NCI-H748 treated with DMSO at 0.1 percent for 48 hours (cell line): ENCODE measurements at regions not wholly inside any gene's neighbourhood (a gene's known extent, or its start where the extent isn't known, plus 50 kb on each side); places are given as distances from the start of the nearest gene placed in this dataset.

Experiments
- DNase-seq: peaks from one replicate; lab custom pipeline; 2025; lab: John Stamatoyannopoulos, UW

DNA sequence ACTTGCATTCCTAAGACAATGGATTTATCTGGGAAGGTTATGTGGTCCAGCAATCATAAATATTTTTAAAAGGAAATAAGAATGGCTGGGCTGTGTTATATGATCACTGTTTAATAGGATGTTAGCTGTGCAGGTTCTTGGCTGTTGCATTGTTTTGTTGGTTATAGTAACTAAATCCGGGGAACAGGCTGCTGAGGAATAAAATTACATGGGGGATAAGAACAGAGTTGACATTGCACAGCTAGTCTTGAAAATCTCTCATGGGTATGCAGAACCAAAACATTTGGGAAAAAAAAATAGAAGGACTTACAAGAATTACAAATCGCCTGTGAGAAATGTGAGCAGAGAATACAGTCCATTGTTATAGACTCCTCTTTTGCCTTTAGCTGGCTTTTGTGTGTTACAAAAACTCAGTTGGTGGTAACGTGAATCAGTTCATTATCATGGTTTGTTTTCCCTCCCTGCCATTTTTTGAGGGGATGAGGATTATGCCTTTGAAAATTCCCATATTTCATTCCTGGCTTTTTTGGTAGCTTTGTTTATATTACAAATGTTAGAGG, 375.3 kb upstream of the DAB2 start:
- DNase-seq: peak; percentile 74

DNA sequence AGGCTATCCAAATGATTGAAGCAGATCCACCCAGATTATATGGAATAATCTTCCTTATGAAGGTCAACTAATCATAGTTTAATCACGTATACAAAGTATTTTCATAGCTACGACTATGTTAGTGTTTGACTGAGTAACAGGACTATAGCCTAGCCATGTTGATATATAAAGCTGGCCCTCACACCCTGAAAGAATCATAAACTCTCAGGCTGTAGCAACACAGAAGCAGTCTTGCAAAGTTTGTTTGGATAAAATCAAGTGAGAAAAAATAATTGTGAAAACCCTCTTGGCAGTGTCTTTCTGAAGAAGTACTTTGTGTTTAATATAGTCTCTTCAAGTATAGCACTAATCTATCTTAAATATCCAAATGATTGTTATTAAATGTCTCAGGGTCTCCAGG, 374.5 kb upstream of the DAB2 start:
- no peak for DNase-seq

DNA sequence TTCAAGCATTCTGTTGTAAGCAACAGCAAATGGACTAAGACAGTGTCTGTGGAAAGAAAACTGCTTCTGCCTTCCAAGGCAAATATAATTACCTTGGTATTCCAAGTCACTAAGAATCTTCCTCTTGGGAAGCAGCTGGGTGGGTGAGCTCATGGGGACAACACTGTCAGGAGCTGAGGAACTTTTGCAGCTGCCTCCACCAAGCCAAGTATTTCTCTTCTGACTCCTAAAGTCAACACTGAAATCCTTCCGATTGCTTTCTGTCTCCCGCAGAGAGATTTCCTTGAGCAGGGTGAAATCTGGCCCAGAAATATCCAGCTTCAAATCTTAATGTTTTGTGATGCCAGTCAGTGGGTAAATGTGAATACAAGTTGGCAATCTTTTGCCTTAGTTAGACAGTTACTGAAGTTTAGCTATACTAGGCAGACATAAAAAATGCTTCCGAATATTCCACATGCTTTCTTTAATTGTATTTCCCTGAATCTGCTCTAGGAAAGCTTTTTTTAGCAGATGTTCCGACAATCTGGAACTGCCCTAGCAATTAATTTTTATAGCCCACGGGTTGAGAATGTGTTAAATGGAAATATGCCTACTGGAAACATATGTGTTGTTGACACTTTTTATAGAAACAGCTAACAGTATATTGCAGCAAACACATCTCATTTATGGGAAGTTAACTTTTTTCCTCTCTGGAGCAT, 369.9 kb upstream of the DAB2 start:
- no peak for DNase-seq

DNA sequence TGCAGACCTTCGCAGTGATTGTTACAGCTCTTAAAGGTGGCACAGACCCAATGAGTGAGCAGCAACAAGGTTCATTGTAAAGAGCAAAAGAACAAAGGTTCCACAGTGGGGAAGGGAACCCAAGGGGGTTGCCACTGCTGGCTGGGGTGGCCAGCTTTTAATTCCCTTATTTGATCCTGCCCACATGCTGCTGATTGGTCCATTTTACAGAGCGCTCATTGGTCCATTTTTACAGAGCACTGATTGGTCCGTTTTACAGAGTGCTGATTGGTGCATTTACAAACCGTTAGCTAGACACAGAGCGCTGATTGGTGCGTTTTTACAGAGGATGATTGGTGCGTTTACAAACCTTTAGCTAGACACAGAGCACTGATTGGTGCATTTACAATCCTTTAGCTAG, 360.6 kb upstream of the DAB2 start:
- no peak for DNase-seq

DNA sequence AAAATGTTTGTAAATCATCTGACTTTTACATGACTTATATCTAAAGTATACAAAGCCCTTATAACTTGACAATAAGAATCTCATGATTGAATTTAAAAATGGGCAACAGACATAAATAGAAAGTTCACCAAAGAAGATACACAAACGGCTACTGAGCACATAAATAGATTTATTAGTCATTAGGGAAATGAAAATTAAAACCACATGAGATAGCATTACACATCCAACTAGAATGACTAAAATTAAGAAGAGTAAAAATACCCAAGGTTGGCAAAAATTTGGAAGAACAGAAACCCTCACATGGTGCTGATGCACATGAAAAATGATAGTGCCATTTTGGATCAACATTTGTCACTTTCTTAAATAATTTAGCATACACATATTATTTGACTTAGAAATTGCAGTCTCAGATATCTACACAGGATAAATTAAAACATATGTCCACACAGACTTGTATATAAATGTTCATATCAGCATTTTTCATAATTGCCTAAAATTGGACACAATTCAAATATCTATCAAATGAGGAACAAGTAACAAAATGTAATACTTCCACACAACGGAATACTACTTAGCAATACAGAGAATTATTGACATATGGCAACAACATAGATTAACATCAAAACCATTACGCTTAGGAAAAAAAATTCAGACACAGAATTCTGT, 359.1 kb upstream of the DAB2 start:
- no peak for DNase-seq

DNA sequence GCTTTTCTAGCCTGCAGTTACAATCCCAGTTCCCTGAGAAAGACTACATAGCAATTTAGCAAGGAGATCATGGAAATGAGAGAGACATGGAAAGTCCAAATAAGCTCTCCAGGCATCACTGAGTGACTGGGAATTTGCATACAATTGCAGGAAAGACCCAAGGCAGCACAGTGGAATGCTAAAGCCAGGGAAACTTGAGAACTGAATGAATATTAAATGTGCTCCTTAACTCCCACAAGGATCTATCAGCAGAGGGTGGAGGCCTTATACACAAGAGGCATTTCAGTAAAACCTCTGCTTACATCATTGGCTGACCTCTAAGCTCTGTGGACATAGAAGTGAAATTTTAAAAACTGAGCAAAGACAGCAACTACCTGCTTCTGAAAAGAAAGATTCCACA, 355.6 kb upstream of the DAB2 start:
- no peak for DNase-seq

DNA sequence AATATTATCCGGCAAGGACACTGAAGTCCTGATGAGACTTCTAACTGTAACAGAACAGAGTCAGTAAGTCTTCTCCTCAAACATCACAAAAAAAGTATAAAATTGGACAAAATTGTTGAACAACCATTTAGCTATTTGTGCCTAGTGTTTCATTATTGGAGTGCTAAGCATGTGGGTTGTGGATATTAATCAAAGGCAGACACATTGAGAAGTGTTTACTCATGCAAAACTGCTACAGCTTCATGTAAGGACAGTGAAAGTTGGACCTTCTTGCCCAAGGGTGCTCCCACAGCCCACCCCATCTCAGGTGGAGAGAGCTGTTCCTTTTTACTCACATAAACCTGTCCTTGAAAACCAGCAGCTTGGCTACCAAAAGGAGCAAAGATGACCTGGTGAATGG, 355.1 kb upstream of the DAB2 start:
- DNase-seq: no peak

DNA sequence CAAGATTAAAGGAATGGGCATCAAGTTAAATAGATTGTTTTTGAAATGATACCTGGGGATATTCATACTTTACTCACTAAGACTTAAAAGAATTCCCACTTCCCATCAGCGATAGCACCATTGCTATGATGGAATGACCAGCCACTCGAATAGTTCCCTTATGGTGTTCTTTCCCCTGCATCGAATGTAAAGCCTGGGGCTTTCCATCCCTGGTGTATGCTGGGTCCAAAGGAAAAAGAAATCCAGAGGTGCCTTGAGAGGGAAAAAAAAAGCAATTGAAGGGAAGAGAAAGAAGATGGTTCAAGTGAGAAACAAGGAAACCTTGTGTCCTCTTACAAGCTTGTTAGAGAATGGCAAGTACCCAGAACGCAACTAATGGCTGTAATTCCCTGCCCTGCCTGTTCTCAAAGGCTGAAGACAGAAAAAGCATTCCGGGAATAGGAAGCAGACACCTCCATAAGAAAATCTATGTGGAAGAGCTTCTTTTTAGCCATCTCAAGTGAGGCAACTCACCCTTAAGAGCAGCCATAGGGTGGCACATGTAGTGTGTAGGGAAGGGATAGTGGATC, 351.1 kb upstream of the DAB2 start:
- DNase-seq: no peak

DNA sequence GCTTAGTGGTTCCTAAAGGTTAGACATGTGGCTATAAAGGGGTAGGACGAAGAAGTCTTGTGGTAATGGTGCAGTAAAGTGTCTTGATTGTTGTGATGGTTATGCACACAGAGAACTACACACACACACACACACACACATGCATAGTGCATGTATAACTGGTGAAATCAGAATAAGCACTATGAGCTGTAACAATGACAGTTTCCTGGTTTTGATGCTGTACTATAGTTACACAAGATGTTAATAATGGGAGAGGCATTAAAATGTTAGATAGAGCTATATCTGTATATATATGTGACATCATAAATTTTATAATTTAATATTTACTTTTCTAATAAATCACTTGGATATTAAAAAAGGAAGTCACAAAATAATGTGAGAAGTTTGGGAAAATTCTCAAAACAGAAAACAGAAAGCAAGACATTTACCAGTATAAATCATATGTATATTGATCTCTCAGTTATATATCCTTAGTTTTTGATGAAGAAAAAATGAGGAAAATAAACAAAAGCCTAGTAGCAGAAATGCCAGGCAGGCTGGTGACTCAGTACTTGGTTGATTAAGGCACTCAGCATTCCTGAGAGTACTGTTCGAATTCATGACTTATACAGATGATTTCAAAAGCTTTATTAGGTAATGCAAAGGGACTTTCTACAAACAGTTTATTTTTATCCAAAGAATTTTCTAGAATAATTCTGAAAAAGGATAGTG, 350.5 kb upstream of the DAB2 start:
- no peak for DNase-seq

DNA sequence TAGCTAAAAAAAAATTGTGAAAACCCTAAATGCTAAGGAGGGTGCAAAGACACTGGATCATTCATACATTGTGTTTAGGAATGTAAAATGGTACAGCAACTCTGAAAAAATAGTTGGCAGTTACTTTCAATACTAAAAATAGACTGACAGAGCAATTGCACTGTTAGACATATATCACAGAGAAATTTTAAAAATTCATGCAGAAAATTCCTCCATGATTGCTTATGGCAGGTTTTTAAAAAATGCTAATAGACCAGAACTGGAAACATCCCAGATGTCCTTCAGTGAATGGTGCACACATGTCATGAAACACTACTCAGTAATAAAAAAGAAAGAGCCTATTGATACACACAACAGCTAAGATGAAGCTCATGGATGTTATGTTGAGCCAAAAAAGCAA, 349.8 kb upstream of the DAB2 start:
- DNase-seq: no peak

DNA sequence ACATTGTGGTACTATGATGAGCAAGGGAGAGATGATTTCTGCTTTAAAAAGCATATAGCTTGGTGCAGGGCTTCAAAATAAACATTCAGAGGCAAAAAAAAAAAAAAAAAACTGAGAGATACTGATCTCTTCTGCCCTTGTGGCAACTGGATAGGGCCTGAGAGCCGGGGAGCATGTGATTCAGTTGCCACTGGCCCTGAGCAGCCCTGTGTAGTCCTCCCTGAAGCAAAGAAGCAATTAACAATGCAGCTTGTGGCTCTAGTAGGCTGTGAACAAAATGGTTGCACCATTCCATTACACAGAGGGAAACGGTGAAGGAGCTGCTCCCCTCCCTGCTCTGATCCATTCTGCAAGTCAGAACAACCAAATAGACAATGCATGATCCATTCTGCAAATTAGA, 347.5 kb upstream of the DAB2 start:
- DNase-seq: no peak

DNA sequence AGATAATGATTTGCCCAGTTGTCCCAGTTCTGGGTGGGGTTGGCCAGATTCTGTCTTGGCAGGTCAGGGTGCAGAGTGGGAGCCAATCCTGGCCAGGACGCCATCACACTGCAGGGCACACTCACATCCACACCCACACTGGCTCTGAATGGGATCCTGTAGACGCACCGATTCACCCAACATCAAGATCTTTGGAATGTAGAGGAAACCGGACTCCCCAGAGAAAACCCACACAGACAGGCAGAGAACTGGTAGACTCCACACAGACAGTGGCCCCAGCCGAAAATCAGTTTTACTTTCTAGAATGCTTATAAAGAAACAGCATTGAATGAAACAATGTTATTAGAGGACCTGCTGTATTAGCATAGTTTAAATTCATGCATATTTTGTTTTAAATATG, 343.1 kb upstream of the DAB2 start:
- DNase-seq: no peak

DNA sequence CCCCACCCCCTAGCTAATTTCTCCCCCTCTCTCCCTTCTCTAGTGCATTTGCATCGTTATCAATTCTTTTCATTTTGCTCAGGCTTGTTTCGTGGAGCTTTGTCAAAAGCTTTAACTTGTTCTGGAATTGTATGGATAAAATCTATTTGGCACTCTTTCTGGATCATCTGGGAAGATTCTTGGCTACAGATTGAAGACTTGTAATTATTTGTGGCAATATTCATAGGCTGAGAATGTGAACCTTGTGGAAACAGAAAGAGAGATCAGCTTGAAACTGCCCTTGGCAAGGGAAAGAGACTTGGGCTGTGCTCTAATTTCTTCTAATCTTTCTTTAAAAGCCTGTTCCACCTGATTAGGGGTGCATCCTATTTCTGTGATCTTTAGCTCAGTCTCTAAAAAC, 340.6 kb upstream of the DAB2 start:
- no peak for DNase-seq

DNA sequence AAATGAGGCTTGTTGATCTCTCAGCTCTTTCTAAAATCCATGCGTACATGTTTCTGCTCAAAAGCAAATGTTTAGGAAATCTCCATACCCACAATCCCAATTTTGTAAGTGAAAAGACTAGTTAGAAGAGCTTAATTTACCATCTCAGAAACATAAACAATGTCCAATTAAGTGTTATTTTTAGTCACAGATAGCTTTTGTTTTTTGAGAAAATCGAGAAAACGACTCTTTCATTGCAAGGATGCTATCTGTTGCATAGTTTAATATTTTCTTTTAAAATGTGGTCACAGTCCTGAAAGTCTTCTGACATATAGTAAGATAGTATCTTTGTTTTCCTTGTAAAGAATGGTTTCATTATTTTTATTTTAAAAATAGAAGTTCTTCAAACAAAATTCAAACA, 338.0 kb upstream of the DAB2 start:
- no peak for DNase-seq

DNA sequence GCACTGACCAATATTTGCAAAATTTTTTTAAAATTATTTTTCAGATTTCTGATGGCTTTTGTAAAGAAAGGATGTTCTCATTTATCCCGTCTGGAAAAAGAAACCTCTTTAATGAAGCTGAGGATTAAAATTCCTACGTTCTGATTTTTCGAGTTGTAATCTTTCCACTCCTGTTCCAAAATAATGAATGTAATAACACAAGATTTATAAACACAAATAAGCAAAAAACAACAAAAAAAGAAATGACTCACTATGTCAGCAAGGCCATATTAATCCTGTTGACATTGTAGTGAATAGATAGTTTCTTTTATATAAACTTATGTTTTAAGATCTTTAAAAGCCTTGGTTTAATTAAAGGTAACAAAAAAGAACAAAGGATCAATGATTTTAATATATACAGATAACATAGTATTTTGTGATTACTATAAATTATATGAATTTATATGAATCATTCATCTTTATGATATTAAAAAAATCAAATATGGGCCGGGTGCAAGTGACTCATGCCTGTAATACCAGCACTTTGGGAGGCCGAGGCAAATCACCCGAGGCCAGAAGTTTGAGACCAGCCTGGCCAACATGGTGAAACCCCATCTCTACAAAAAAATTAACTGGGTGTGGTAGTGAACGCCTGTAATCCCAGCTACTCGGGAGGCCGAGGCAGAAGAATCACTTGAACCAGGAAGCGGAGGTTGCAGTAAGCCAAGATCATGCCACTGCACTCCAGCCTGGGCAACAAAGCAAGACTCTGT, 336.6 kb upstream of the DAB2 start:
- no peak for DNase-seq

DNA sequence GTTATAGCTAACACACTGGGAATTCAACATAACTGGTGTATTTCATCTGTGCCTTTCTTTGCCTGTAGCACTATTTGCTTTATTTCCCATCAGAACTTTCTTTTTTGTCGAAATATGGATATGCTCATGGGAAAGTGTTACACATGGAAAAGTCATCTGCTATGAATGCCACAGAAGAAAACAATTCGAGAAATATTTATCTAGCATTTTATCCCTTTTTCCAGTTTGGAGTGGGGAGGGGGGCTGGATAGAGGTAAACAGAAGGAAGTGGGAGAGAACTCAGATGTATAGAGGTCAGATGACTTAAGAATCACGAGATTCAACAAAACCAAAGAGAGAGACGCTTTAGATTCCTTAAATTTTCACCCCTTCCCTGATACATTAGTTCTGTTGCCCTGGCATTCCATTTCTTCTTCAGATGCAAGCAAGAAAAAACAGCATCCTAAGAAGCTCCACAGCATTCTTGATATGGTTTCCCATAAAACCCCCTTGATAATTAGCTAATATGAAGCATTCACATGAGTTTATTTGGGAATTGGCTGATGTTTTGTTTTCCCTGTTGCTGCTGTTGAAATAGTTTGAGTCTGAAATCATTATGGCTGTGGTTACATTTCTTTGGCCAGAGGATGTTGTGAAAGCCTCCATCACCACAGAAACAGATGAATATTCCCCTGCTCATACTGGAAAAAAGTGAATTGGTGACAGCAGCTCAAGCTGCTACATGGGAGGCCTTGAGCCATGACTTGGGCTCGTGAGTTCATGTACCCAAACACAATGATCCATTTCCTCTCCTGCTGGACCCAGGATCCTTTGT, 335.8 kb upstream of the DAB2 start:
- DNase-seq: no peak

DNA sequence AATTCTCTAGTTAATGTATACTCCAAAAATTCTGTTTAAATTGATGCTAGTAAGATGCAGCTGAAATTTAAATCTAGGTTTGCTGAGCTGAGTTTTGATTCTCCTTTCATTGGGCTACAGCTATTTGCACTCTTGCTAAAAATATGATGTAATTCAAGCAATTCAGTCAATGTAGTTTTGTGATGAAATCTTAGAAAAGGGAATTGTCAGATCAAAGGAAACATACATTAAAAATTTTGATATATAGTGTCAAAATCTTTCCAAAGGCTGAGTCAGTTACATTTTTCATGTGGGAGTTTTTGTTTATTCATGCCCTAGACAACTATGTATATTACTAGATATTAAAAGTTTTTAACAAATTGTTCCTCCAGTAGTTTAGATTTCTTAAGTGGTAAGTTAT, 334.9 kb upstream of the DAB2 start:
- DNase-seq: no peak

DNA sequence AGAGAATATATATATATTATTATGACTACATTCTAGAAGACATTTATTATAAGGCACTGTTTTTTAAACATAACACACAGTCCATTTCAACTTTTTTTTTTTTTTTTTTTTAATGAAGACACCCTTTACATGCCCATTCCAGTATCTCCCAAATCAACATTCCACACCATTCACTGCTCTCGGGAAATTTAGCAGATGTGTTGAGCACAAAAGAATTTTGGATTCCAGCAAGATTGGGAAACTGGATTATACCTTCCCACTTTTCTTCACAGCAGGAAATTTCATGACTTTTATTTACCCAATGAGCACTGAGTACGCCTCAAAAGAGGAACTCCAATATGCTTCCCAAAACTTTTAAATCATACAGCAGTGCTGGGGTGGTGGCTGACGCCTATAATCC, 333.6 kb upstream of the DAB2 start:
- no peak for DNase-seq

DNA sequence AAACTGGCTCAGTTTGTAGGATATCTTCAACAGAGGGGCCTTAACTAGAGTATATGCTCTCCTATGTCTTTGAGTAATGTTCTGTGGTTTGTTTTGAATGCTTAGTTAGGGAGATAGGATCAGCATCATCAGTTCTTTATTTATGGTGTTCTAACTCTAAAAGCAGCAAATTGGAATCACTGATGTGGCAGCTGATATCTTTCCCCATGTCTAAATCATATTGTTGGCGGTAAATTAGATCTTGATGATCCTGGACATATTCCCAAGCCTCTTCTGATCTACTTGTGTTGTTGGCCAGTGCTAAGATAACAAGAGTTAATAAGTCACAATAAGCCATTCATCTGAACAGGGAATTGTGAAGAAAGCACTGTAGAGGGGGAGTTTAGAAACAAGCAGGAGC, 332.4 kb upstream of the DAB2 start:
- DNase-seq: no peak

DNA sequence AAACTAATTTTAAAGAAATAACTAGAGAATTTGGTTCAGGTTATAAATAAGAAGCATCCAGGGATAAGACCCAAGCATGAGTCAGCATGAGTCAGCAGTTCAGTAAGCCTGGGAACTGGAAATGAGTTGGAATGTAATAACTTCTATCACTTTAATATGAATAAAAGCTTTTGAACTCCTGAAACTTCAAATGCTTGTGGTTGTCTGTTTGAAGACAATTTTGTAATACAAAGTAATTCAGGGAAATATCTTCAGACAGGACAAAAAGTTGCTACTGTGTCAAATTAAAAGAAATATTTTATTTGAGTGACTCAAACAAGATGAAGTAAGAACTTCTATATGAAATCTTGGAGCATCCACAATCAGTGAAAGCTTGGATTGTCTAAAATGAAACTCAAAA, 331.2 kb upstream of the DAB2 start:
- no peak for DNase-seq

DNA sequence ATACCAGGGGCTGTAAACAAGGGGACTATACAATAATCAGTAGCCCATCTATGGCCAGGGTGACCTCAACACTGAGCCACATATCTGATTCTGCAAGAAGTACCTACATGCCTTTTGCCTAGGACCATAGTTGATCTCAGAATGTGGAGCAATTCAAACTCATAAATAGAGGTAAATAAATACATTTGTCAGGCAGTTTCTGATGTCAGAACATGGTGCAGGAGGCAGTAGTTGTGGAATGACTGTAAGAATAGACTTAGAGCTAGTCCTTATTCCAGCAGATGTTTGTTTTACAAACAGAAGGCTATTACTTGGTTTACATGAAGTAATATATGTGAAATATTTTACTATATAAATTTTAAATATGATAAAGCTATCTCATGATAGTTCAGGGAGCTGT, 330.7 kb upstream of the DAB2 start:
- no peak for DNase-seq
